ENCODE measurements at regions not wholly inside any gene's neighbourhood (a gene's known extent, or its start where the extent isn't known, plus 50 kb on each side); places are given as distances from the start of the nearest gene placed in this dataset.
"Not testable (repeated sequence)": the region's sequence is repeated elsewhere in the genome, so short reads cannot be mapped to it uniquely, and the experiment has no call there.

DNA sequence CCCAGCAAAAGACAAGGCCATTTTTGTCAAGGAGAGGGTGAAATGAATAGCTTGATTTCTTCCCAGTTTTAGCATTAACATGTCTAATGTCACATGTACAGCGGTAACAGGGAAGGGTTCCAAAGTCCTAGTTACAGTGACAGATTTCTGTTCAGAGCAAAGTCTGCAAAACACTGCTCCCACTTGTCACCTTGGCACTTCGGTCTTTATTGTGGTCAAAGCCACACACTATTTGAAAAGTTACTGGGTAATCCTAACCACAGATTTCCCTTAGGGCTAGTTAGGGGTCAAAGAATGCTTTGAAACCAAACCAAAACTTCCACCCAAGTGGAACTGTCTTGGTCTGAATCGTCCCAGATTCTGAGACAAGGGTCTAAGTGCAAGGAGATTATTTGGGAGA lies 455.6 kb downstream of the HS3ST3B1 start:
- DNase-seq: no peak

DNA sequence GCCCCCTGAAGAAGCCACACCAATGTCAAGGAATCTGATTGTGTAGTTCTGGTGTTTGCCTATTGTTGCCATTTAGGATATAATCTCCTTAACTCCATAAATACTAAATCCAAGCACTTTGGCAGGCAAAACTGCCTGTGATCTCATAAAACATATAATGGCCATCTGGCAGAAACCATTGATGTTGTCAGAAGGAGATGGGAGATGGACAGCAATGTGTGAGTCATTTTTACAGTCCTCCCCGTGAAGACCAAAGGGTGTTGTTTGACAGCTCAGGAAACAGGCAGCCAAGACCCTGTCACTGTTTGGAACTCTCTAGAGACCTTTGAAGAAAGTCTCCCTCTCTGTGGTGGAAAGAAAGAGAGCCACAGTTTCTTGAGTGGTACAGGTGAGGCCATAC lies 454.1 kb downstream of the HS3ST3B1 start:
- no peak for DNase-seq

DNA sequence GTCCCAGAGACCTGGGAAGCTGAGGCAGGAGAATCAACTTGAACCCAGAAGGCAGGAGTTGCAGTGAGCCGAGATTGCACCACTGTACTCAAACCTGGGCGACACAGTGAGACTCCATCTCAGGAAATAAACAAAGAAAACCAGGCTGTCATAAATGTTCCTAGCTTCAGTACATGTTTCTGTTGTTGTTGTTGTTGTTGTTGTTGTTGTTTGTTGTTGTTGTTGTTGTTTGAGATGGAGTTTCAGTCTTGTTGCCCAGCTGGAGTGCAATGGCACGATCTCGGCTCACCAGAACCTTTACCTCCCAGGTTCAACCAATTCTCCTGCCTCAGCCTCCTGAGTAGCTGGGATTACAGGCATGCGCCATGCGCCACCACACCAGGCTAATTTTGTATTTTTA lies 452.5 kb downstream of the HS3ST3B1 start:
- no peak for DNase-seq

DNA sequence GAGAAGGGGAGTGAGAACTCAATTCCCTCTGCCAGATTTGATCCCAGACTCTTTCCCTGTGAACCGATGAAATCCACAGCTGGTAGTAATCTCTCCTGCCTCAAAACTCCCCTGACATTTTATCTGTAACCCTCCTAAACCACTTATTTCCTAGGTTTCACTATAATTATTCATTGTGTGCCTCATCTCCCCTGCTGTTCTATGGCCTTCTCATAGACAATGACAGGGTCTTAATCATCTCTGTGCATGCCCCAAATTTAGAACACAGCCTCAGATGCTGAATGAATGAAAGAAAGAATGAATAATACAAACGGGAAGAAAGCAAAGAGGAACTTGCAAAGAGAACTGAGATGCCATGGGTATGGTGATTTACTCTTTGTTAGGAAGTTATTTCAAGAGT lies 451.1 kb downstream of the HS3ST3B1 start:
- DNase-seq: no peak

DNA sequence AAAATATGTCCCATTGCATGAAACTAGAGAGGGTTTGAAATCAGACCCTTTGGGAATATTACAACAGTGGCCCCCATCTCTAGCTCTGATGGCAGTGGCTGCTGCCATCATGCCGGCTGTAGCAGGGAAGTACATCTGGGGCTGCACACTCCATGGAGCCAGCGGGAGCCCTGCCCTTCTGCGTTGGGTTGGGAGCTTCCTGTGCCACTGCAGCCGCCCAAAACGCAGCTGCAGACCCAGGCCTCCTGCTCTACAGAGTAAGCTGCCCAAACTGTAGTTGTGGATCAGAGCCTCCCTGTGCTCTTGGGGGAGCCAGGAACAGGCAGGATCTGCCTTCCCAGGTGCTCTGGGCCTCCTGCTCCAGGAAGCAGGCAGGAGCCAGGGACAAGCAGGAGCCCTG lies 450.0 kb downstream of the HS3ST3B1 start:
- no peak for DNase-seq

DNA sequence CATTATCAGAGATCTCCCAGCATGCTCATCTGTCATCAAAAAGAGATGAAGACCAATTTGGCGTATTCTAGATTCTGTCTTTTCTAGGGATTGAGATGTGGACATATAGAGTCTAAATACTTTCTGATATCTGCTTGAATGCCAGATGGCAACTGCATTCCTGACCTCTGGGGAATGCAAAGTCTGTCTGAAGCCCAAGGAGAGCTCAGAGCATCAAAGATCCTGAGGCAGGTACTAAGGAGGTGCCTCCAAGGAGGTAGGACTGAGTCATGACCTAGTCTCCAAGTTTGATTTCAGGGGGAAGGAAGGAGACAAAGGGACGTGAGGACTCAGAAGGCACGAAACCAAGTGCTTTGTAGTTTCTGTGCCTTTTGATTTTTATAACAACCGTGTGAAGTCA lies 448.4 kb downstream of the HS3ST3B1 start:
- DNase-seq: no peak

DNA sequence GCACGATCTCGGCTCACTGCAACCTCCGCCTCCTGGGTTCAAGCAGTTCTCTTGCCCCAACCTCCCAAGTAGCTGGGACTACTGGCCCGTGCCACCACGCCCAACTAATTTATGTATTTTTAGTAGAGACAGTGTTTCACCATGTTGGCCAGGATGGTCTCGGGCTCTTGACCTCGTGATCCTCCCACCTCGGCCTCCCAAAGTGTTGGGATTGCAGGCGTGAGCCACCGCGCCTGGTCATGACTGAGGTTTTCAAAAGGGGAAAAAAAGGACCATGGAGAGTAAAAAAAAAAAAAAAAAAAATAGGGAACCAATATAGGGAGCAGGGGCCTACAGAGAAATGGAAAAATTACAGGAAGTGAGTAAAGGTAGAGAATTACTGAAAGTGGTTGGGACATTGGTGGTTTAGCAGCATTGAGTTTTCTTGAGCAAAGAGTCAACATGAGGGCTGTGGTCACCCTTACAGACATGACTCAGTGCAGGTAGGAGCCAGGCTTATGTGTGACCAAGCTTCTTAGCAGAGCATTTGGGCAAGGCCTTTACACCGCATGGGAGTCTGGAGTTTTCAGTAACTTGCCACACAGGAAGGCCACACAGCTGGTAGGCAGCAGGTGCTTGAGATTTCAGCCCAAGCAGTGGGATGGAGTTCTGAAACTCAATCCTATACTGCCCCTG lies 447.3 kb downstream of the HS3ST3B1 start:
- DNase-seq: no peak

DNA sequence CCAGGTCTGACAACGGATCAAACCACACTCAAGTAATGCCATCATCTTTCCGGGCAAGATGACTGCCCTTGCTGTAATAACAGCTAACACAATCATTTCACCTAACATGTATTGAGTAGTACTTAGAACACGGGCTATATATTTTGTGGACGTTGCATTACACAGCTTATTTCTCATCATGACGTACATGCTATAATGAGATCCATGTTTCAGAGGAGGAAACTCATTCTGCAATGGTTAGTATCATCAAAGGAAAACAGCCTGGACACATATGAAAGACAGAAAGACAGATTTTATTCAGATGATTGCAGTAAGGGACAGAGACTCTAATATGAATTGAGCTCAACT lies 446.7 kb downstream of the HS3ST3B1 start:
- DNase-seq: no peak

DNA sequence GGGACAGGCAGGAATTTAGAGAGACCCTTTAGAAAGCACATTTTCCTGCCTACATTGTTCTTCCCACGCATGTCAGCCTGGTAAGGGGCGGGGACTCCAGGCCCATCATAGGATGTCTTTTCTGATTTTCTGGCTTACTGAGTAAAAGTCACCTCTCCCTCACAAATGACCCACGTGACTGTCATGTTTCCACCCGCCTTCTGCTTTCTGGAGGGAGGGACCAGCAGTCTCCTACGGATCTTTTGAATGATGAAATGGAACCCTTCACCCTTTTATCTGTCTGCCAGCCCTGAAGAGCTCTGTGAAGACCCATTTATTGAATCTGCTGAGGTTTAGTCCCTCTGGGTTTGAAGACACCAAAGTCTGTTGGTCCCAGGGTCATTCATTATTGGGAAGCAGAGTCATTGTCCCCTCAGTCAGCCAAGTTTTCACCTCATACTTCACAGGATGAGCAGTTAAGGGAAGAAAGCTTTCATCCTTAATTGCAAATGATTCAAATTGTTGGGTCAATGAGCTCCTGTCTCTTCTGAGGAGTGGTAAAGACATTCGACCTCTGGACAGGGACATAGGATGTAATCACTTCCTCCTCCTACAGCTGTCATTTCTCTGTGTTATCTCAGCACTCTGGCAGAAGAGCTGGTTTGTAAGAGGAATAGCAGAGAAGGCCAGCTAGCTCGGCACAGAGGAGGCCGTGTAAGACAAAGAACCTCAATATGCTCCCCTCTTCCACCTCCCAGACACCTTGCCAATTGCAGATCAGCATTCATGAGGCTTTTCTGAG lies 446.1 kb downstream of the HS3ST3B1 start:
- no peak for DNase-seq

DNA sequence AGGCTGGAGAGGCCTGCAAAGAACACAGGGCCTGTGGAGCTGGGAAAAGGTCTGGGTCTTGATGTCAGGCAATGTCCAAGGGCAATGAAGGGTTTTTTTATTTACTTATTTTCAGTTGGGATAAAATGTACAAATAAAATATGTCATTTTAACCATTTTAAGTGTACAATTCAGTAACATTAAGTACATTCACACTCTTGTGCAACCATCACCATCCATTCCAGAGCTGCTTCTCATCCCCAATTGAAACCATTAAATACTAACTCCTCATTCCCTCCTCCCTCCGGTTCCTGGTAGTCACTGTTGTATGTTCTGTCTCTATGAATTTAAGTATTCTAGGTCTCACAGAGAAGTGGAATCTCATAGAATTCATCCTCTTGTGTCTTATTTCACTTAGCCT lies 444.7 kb downstream of the HS3ST3B1 start:
- no peak for DNase-seq

DNA sequence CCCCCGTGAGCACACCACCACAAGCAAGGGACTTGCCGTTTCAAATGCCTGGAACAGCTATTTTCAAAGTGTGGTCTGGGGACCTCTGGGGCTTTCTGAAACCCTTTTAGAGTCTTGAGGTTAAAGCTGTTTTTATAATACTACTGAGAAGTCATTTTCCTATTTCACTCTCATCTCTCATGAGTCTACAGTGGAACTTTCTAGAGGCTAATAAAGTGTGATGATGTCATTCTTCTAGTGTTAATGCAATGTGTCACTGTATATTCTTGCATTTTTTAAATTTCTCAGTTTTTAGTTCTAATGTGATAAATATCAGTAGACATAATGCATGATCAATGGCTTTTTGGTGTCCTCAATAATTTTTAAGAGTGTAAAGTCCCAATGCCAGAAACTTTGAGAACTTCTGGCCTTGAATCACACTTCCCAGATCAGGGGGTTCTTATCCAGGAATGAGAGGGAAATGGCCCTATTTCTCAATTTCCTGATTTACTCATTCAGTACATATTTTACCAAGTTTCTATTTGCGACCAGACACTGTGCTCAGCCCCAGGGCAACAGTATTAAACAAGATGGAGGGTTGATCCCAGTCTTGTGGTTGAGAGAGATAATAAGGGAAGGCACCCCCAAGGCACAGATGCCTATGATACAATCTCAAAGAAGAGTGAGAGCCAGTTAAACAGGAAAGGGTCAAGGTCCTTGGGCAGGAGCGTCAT lies 444.0 kb downstream of the HS3ST3B1 start:
- no peak for DNase-seq

DNA sequence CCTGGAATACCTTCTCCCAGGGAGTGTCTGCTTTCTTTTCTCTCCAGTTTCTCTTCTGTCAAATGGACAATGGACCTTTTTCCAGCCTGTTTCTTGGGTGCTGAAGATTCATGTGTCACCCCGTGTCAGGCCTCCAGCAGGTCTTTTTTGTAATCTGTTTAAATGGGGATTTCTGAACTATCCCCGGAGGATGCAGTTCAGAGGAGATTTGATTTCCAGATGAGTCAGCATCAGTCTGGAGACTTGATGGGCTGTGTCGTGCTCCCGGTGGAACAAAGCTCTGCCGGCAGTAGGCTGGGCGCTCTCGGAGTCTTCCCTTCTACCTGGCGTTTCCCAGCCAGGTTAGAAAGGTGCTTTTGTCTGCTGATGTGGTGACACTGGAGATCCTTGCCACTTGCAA lies 440.6 kb downstream of the HS3ST3B1 start:
- DNase-seq: no peak

DNA sequence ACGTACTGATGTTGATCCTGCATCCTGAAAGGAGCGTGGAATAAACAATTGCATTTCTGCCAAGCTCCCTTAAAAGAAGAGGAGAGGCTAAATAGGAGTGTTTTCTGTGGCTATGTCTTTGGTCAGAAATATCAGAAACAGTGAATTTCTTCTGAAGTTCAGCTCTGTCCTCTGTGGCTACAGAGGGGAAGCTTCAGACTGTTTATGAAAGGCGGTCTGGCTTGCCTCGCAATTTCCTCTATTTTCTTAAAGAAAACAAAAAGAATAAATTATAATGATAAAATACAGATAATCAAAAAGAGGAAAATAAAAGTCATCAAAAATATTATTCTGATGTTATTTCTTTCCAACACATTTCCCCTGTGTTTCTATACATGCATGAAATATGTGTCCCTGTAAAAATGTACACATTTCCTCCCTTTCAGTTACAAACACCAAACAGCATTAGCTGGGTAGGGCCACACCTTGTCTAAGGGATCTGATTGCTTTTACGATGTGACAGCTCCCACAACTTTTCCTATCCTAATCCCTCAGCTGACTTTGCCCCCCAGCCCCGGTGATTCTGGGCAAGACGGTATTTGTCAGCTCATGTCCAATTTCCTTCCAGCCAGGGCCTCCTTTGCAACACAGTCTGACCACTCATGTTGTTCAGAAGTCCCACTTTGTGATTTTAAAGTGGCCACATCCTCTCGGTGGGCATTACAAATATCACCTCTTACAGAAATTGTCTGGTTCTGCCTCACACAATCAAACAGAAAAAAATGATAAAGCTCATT lies 439.0 kb downstream of the HS3ST3B1 start:
- no peak for DNase-seq

DNA sequence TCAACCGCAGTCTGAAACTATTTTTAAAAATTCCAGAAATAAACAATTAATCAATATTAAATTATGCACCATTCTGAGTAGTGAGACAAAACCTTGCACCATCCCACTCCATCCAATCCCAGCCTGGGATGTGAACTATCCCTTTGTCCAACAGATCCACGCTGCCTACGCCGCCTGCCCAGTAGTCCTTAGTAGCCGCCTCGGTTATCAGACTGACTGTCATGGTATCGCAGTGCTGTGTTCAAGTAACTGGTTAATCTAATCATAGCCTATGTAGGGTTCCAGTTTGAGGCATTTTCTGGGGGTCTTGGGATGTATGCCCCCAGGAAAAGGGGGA lies 437.7 kb downstream of the HS3ST3B1 start:
- no peak for DNase-seq

DNA sequence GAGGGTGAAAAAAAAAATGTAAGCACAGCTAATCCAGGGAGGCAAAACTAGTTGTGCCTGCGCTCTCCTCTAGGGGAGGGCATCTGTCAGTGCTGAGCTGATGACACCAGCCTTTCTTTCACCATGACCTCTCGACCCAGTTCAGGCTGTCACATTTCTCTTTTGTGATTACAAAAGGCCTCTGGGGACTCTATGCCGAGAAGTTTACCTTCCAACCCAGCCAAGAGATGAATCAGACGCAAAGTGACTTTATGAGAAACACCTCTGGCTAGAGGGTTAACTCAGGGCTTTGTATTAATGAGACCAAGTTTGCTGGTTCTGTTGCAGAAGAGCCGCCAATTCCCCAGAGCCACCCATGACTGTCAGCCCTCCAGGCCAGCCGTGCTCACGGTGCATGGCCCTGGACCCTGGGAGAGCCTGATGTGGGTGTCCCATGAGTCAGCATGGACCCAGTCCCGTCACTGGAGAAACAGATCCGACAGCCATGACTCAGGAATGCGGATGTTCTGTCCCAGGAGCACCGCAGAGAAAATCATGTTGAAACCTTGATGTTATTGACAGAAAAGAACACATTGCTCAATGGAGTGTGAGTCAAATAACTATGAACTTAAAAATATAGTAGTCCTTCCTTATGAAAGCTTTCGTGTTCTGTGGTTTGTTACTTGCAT lies 437.2 kb downstream of the HS3ST3B1 start:
- DNase-seq: no peak

DNA sequence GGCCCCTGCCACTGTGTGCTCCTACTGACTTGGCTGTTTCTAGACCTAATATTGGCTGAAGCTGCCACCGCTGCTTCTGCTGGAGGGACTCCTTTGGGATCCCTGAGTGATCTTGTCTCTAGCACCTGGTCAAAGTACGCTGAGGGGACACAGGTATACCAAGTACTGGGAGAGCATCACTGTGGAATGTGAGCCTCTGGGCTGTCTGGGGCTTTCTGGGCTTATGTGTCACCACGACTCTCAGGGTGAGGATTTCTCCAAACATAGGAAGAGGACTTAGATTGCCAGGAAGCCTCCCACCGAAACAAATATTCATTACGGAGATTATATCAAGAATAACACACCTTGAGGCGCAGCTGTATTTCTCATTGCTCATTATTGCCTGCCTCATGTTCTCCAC lies 435.8 kb downstream of the HS3ST3B1 start:
- no peak for DNase-seq

DNA sequence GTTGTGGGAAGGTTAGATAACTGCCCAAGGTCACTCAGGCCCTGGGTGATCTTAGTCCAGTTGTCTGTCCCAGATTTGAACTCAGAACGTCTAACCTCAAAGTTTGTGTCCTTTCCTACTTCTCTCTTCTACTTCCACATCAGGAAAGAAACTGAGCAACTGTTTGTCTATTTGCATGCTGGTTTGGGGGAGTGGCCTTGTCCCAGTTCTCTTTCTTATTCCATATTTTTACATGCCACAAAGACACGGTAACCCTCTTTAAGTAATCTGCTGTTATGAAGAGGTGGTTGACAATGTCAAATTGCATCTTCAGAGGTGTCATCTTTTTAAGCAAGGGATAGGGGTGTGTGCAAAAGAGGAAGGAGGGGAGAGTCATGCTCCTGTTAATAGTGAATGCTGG lies 432.5 kb downstream of the HS3ST3B1 start:
- no peak for DNase-seq

DNA sequence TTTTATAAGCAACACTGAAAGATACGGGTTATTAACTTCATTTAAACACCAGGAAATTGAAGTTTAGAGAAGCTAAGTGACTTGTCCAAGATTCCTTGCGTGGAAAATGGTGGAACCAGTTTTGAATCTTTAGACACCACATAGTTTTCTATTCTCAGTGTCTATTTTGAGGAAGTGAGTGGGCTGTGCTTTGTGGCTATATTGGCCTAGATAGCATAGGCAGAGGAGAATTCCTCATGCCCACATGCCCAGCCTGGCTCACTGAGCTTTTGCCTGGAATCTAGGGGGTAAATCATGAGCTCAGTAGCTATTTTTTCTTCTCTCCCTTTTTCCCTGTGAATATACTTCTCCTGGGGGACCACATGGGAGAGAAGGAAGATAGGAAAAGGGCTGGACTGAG lies 431.3 kb downstream of the HS3ST3B1 start:
- no peak for DNase-seq

DNA sequence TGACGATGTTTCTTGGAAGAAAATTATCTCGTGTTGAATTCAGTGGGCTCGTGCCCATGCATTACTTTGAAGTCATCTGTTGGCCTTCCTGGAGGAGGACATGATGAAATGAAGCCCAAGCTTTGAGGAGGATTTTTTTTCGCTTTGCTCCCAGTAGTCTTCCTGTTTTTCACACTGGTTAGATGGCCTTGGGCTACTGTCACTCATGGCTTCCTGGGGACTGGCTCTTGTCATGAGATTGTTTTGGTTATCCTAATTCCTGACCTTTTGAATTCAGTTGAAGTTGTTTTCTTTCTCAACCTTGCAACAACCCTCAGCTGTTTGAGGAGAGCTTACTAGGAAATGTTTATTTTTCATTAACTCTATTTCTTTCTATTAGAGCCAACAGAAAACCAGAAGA lies 430.7 kb downstream of the HS3ST3B1 start:
- no peak for DNase-seq

DNA sequence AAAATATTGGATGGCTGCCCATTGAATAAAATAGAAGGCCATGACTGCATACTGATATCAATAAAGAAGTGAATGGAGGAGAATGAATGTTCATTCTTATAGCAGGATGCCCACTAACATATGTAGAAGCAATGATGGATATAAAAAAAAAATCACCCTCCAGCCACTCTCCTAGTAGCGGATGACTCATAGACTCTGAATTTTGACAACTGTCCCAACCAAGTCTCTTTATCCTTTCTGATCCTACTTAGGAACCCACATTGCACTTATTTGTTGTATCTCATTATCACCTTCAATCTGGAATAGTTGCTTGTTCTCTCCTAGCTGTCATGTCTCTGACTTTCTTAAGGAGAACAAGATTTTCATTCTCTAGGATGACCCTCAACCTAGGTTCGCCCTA lies 429.9 kb downstream of the HS3ST3B1 start:
- no peak for DNase-seq

DNA sequence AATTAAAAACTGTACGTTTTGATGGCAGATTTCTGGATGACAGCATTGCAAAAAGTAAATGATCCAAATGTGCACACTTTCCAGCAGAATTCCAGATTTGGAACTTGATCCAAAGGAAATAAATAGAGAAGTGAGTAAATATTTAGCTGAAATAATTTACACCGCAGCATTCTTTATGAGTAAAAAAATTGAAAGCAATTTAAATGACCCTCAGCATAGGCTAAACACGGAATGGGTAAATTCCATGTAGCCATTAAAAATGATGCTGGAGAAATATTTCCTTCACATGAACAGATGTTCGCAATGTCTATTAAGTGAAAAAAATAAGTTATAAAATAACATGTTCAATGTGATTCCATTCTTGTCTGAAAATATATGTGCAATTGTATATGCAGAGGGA lies 424.8 kb downstream of the HS3ST3B1 start:
- no peak for DNase-seq

DNA sequence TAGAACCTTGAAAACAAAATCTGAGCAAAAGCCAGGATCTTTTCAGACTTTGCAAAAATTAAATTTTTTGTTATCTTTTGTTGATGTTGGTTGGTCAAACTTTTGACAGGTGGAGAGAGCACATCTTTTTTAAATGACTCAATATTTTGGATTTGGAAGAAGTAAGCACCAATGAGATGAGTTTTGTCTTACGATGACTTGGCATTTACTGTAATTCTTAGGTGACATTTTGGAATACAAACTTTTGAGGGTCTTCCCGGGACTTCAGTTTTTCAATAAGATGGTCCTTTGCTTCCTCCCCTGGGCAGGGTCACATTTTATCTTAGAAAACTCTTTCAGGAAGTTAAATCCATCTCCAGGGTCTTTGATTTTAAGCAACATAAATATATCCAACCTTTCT lies 423.9 kb downstream of the HS3ST3B1 start:
- DNase-seq: no peak

DNA sequence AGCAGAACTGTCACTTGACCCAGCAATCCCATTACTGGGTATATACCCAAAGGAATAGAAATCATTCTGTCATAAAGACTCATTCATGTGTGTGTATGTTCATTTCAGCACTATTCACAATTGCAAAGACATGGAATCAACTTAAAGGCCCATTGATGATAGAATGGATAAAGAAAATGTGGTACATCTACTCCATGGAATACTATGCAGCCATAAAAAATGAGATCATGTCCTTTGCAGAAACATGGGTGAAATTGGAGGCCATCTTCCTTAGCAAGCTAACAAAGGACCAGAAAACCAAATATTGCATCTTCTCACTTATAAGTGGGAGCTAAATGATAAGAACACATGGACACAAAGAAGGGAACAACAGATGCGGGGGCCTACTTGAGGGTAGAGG lies 422.5 kb downstream of the HS3ST3B1 start:
- not testable (repeated sequence) for DNase-seq

Data from activated gamma-delta T cell treated with Interleukin-2 at 50 U/mL for 16 hours (primary cell).